Upper lobe of left lung (tissue), 6 donors: ENCODE measurements at regions not wholly inside any gene's neighbourhood (a gene's known extent, or its start where the extent isn't known, plus 50 kb on each side); places are given as distances from the start of the nearest gene placed in this dataset.

Experiments
- ATAC-seq, 2 donors: fragments of 200-7000 bp; cut with Tn5 transposase; one replicate each; pipeline ENCODE4 v1.9.1; 2022; ENCODE audit warnings: mild to moderate bottlenecking in 2 of 2, moderate library complexity in 2 of 2; ENCODE audit not compliant: low FRiP score in 2 of 2
- DNase-seq, 2 donors: peaks; one replicate each; pipeline ENCODE4 v3.0.0-alpha.2; 2019 to 2020
- H3K27ac ChIP-seq, 4 donors: fragments of 200-600 bp; sonication (generic); one replicate each; pipeline ENCODE4 v1.5.1; 2016 to 2019
- H3K27me3 ChIP-seq, 4 donors: fragments of 200-600 bp; sonication (generic); one replicate each; pipeline ENCODE4 v1.5.1; 2017 to 2019
- H3K36me3 ChIP-seq, 4 donors: fragments of 200-600 bp; sonication (generic); one replicate each; pipeline ENCODE4 v1.5.1; 2016 to 2019
- H3K4me1 ChIP-seq, 4 donors: fragments of 200-600 bp; sonication (generic); one replicate each; pipeline ENCODE4 v1.5.1; 2018 to 2019
- H3K4me3 ChIP-seq, 4 donors: fragments of 200-600 bp; sonication (generic); one replicate each; pipeline ENCODE4 v1.5.1; 2017 to 2019; ENCODE audit warnings: mild to moderate bottlenecking in 2 of 4, moderate library complexity in 1 of 4
- H3K9me3 ChIP-seq, 4 donors: fragments of 200-600 bp; sonication (generic); one replicate each; pipeline ENCODE4 v1.5.1; 2018 to 2019
- EP300 ChIP-seq, 4 donors: sonication (generic); formaldehyde crosslinking; IDR thresholded peaks; one replicate each; pipeline ENCODE4 v1.5.1; 2017; ENCODE audit warnings: antibody characterized with exemption in 4 of 4, control low read depth in 2 of 4
- POLR2A ChIP-seq, 4 donors: fragments of 450-650 bp; IDR thresholded peaks; one replicate each; pipeline ENCODE4 v1.5.1; 2016 to 2017; ENCODE audit warnings: antibody characterized with exemption in 4 of 4, mild to moderate bottlenecking in 2 of 4
- POLR2AphosphoS5 ChIP-seq, 2 donors: sonication (generic); formaldehyde crosslinking; IDR thresholded peaks; one replicate each; pipeline ENCODE4 v1.5.1; 2017; ENCODE audit warnings: antibody characterized with exemption in 2 of 2
- WGBS, 2 donors: methylation state at CpG; one replicate each; pipeline ENCODE4 v1.1.5; 2017 to 2018; 5-methylcytosine and 5-hydroxymethylcytosine counted together
- TF ChIP-seq, protein P1 (sequence below), 6 experiments: fragments of 450-650 bp in 4 of 6; fragments of 200-600 bp in 2 of 6; sonication (generic) in 2 of 6; IDR thresholded peaks; one replicate each; pipeline ENCODE4 v1.5.1; 2016 to 2019; ENCODE audit warnings: antibody characterized with exemption in 6 of 6
- donor health status: DM: no; HTN: no; CAD: no; lungs with moderate emphysema.
- donor health status: DM: no; HTN: yes; CAD: no; lungs with severe emphysema.

- DNase-seq (peak in 1 of 2 donors; percentile 20), ATAC-seq (no peak)
- H3K9me3 ChIP-seq: no peaks in the 10 kb centered on the region
- 92 to 95% methylated on average over 24 of the region's 24 CpGs for WGBS, 2 donors
- no peak for TF ChIP-seq POLR2A (IDR thresholded peaks at IDR 0.05)
- TF ChIP-seq EP300 (IDR thresholded peaks at IDR 0.05): no peak
- no peak for TF ChIP-seq POLR2AphosphoS5 (IDR thresholded peaks at IDR 0.05)
- TF ChIP-seq, protein P1, sequence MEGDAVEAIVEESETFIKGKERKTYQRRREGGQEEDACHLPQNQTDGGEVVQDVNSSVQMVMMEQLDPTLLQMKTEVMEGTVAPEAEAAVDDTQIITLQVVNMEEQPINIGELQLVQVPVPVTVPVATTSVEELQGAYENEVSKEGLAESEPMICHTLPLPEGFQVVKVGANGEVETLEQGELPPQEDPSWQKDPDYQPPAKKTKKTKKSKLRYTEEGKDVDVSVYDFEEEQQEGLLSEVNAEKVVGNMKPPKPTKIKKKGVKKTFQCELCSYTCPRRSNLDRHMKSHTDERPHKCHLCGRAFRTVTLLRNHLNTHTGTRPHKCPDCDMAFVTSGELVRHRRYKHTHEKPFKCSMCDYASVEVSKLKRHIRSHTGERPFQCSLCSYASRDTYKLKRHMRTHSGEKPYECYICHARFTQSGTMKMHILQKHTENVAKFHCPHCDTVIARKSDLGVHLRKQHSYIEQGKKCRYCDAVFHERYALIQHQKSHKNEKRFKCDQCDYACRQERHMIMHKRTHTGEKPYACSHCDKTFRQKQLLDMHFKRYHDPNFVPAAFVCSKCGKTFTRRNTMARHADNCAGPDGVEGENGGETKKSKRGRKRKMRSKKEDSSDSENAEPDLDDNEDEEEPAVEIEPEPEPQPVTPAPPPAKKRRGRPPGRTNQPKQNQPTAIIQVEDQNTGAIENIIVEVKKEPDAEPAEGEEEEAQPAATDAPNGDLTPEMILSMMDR (IDR thresholded peaks at IDR 0.05): no peak
- H3K27me3 ChIP-seq: no peaks in the 10 kb centered on the region
- H3K27ac ChIP-seq: no peak overlapping the region
- H3K4me3 ChIP-seq: no peak overlapping the region
- peaks cover 0 to 6% (median 2%) of the 10 kb centered on the region in 4 donors for H3K4me1 ChIP-seq
- no peaks in the 10 kb centered on the region for H3K36me3 ChIP-seq
Measured at GRCh38 chr18:75156139-75156750, 52.7 kb downstream of the PTGR3 start.

GRCh38 chr18:75154997-75155396, 53.9 kb downstream of the PTGR3 start:
- TF ChIP-seq EP300 (IDR thresholded peaks at IDR 0.05) (no peak), POLR2AphosphoS5 (IDR thresholded peaks at IDR 0.05) (no peak), POLR2A (IDR thresholded peaks at IDR 0.05) (no peak)
- TF ChIP-seq, protein P1 (IDR thresholded peaks at IDR 0.05): no peak
- no peaks in the 10 kb centered on the region for H3K9me3 ChIP-seq
- H3K4me1 ChIP-seq: no peaks in the 10 kb centered on the region
- 93 to 94% methylated on average over 19 of the region's 19 CpGs for WGBS, 2 donors
- ATAC-seq (no peak), DNase-seq (no peak)
- H3K27ac ChIP-seq: no peak overlapping the region
- no peaks in the 10 kb centered on the region for H3K36me3 ChIP-seq
- no peaks in the 10 kb centered on the region for H3K27me3 ChIP-seq
- H3K4me3 ChIP-seq: no peak overlapping the region

DNA sequence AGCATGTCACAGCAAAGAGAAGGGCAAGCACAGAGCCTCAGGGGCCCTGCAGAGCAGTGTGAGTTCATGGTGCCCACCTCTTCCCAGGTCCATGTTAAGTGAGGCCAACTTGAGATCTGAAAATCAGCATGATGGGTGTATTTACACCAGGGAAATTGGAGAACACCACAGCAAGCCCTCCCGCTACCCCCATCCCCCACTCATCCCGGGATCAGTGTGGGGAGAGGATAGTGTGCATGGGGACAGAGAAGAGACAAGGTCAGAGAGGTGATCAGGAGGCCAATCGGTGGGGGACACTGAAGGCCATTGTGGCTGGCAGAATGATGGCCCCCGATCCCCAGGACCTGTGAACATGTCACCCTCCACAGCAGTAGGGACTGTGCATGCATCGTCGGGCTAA, 54.7 kb downstream of the PTGR3 start:
- H3K36me3 ChIP-seq: no peaks in the 10 kb centered on the region
- H3K27me3 ChIP-seq: no peaks in the 10 kb centered on the region
- no peaks in the 10 kb centered on the region for H3K4me1 ChIP-seq
- no peak for TF ChIP-seq EP300 (IDR thresholded peaks at IDR 0.05)
- no peak for TF ChIP-seq POLR2AphosphoS5 (IDR thresholded peaks at IDR 0.05)
- TF ChIP-seq POLR2A (IDR thresholded peaks at IDR 0.05): no peak
- TF ChIP-seq, protein P1 (IDR thresholded peaks at IDR 0.05): no peak
- H3K27ac ChIP-seq: no peak overlapping the region
- H3K4me3 ChIP-seq: no peak overlapping the region
- ATAC-seq (no peak), DNase-seq (no peak)
- 93 to 98% methylated on average over 5 to 6 of the region's 6 CpGs for WGBS, 2 donors
- no peaks in the 10 kb centered on the region for H3K9me3 ChIP-seq

GRCh38 chr18:75143851-75144250, 65.1 kb downstream of the PTGR3 start:
- no peak for DNase-seq

More at GRCh38 chr18:75143851-75144250, 65.1 kb downstream of the PTGR3 start:
- no peaks in the 10 kb centered on the region for H3K36me3 ChIP-seq
- TF ChIP-seq, protein P1 (IDR thresholded peaks at IDR 0.05): no peak
- TF ChIP-seq POLR2A (IDR thresholded peaks at IDR 0.05): no peak
- TF ChIP-seq EP300 (IDR thresholded peaks at IDR 0.05): no peak
- no peak for TF ChIP-seq POLR2AphosphoS5 (IDR thresholded peaks at IDR 0.05)
- 98 to 100% methylated on average over 2 of the region's 2 CpGs for WGBS, 2 donors
- no peak overlapping the region for H3K4me3 ChIP-seq
- no peak overlapping the region for H3K27ac ChIP-seq
- H3K9me3 ChIP-seq: peaks cover 0 to 6% (median 2%) of the 10 kb centered on the region in 4 donors
- H3K27me3 ChIP-seq: no peaks in the 10 kb centered on the region
- no peak for ATAC-seq
- no peaks in the 10 kb centered on the region for H3K4me1 ChIP-seq
